Bronchial epithelial cell (primary cell): ENCODE measurements at regions not wholly inside any gene's neighbourhood (a gene's known extent, or its start where the extent isn't known, plus 50 kb on each side); places are given as distances from the start of the nearest gene placed in this dataset.

Experiments
- DNase-seq: peaks from one replicate; pipeline ENCODE4 v3.0.0-alpha.2; 2010; ENCODE audit warnings: low read depth
- FAIRE-seq: peaks from 2 replicates; lab custom pipeline; 2011; peaks lifted over from hg19 to GRCh38; lab: Jason Lieb, UNC
- H3K27me3 ChIP-seq: 2 replicates; pipeline ENCODE4 v1.5.1; 2011; ENCODE audit warnings: low read length; ENCODE audit not compliant: control insufficient read depth, insufficient read depth
- H3K36me3 ChIP-seq: 2 replicates; pipeline ENCODE4 v1.5.1; 2011; ENCODE audit warnings: low read length; ENCODE audit not compliant: control insufficient read depth, insufficient read depth
- H3K4me3 ChIP-seq: 2 replicates; pipeline ENCODE4 v1.5.1; 2011; ENCODE audit warnings: mild to moderate bottlenecking, low read depth, low read length, control low read depth
- CTCF ChIP-seq: IDR thresholded peaks from 2 replicates; pipeline ENCODE4 v1.5.1; 2011; ENCODE audit warnings: mild to moderate bottlenecking, moderate library complexity, low read length, control low read depth, inconsistent platforms; ENCODE audit not compliant: insufficient read depth, severe bottlenecking

DNA sequence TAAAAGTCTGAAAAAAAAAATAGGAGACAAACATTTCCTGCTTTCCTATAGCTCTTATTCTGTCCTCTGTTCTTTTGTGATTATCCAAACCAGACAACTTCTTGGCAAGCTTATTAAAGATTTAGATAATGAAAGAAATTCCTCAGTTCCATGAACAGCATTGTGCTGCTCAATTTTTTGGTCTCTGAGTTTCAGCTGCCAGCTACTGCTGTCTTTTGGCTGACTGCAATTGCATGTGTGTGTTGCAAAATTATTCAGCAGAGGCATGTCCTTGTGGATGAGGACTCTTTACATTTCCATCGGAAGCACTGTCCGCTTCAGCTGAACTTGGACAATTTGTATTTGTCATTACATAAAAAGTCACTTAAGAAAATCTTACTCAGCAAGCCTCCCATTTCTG is 397.3 kb upstream of the RASGRP1 start:
- FAIRE-seq = no peak
- no peaks in the 10 kb centered on the region for H3K27me3 ChIP-seq
- no peaks in the 10 kb centered on the region for H3K36me3 ChIP-seq
- TF ChIP-seq CTCF = no peak
- DNase-seq = no peak
- H3K4me3 ChIP-seq = no peak overlapping the region

DNA sequence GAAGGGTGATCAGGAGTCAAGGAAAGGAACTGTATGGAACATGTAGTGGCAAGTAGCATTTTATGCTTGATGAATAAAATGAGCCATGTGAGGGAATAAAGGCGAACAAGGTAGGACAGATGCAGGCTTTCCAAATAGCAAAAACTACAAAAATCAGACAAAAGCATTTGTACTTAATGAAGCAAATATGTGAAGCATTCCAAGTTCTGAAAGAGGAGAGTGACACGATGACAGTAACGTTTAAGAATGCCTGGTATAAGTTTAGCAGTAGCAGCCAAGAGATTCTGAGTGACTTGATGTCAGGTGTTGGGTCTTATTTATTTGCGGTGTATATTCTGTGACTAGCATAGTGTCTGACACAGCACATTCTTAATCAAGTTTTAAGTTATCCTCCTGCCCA is 408.2 kb upstream of the RASGRP1 start:
- no peak for TF ChIP-seq CTCF
- peak; percentile 27 for DNase-seq
- no peak for FAIRE-seq

GRCh38 chr15:38975282-38975990 is 410.8 kb upstream of the RASGRP1 start:
- DNase-seq = no peak
- Histone ChIP-seq H3K4me3 (no peak overlapping the region), H3K36me3 (no peaks in the 10 kb centered on the region), H3K27me3 (no peaks in the 10 kb centered on the region)
- no peak for FAIRE-seq
- TF ChIP-seq CTCF = no peak

More for the DNA sequence above, 408.2 kb upstream of the RASGRP1 start:
- no peaks in the 10 kb centered on the region for H3K27me3 ChIP-seq
- H3K36me3 ChIP-seq = no peaks in the 10 kb centered on the region
- H3K4me3 ChIP-seq = no peak overlapping the region

GRCh38 chr15:38991126-38991525 is 426.5 kb upstream of the RASGRP1 start:
- Histone ChIP-seq H3K4me3 (no peak overlapping the region), H3K27me3 (no peaks in the 10 kb centered on the region), H3K36me3 (no peaks in the 10 kb centered on the region)
- DNase-seq (peak; percentile 50), FAIRE-seq (no peak)
- peak; percentile 56 for TF ChIP-seq CTCF

DNA sequence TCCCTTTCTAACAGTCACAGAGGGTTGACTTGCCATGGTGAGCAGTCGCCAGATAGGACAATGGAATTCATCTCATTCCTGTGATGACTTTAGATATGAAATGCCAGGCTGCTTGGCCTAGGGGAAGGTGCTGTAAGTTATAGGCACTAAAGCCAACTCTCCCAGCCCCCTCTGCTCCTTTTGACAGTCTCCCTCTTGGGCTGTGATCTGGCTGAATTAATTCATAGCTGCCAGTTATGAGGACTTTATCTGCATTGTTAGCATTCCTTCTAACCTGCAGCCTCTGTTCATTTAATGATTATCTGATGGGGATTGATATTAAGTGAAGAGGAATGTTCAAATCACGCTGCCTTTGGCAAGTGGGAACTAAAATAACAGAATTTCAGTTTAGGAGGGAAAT is 427.1 kb upstream of the RASGRP1 start:
- no peak overlapping the region for H3K4me3 ChIP-seq
- DNase-seq (no peak), FAIRE-seq (no peak)
- no peak for TF ChIP-seq CTCF
- no peaks in the 10 kb centered on the region for H3K36me3 ChIP-seq
- no peaks in the 10 kb centered on the region for H3K27me3 ChIP-seq

- Histone ChIP-seq H3K4me3 (no peak overlapping the region), H3K27me3 (no peaks in the 10 kb centered on the region), H3K36me3 (no peaks in the 10 kb centered on the region)
- no peak for FAIRE-seq
- no peak for DNase-seq
- TF ChIP-seq CTCF = no peak
Observed at GRCh38 chr15:38992506-38992905, 427.9 kb upstream of the RASGRP1 start.
